BE2C (cell line): ENCODE measurements at regions not wholly inside any gene's neighbourhood (a gene's known extent, or its start where the extent isn't known, plus 50 kb on each side); places are given as distances from the start of the nearest gene placed in this dataset.

Source experiments
- DNase-seq: peaks from one replicate; pipeline ENCODE4 v3.0.0-alpha.2; 2020
- H3K27me3 ChIP-seq: fragments of 250-450 bp; sonication (Bioruptor Pico); 2 replicates; pipeline ENCODE4 v1.5.1; 2020; ENCODE audit warnings: mild to moderate bottlenecking
- H3K36me3 ChIP-seq: fragments of 250-450 bp; sonication (Bioruptor Pico); 2 replicates; pipeline ENCODE4 v1.5.1; 2020; ENCODE audit warnings: mild to moderate bottlenecking
- H3K4me1 ChIP-seq: fragments of 250-450 bp; sonication (Bioruptor Pico); 2 replicates; pipeline ENCODE4 v1.5.1; 2020
- H3K4me3 ChIP-seq: 2 replicates; pipeline ENCODE4 v1.5.1; 2011; ENCODE audit warnings: low read depth, low read length
- H3K9me3 ChIP-seq: fragments of 250-450 bp; sonication (Bioruptor Pico); 2 replicates; pipeline ENCODE4 v1.5.1; 2020
- TF ChIP-seq, protein P1 (sequence below): IDR thresholded peaks from 2 replicates; pipeline ENCODE4 v1.5.1; 2012; ENCODE audit warnings: mild to moderate bottlenecking, low read depth, low read length

DNA sequence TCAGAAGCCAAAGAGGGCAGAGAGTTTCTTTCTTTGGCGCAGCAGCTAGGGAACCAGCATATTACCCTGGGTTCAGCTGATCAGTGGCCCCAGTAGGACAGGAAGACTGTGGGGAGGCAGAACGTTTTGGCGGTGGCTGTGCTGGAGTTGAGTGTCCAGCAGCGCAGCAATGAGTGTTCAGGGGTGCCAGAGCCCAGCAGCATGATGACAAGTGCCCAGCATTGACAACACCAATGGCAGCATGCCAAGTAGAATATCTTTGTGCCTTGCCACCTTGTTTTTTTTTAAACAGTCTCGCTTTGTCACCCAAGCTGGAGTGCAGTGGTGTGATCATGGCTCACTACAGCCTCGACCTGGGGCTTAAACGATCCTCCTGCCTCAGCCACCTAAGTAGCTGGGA is 106.7 kb upstream of the CDC42BPA start:
- Histone ChIP-seq H3K27me3 (no peaks in the 10 kb centered on the region), H3K36me3 (no peaks in the 10 kb centered on the region), H3K4me3 (no peak overlapping the region), H3K4me1 (no peaks in the 10 kb centered on the region; the same call in 1 of the 2 replicates), H3K9me3 (no peaks in the 10 kb centered on the region)
- TF ChIP-seq, protein P1, sequence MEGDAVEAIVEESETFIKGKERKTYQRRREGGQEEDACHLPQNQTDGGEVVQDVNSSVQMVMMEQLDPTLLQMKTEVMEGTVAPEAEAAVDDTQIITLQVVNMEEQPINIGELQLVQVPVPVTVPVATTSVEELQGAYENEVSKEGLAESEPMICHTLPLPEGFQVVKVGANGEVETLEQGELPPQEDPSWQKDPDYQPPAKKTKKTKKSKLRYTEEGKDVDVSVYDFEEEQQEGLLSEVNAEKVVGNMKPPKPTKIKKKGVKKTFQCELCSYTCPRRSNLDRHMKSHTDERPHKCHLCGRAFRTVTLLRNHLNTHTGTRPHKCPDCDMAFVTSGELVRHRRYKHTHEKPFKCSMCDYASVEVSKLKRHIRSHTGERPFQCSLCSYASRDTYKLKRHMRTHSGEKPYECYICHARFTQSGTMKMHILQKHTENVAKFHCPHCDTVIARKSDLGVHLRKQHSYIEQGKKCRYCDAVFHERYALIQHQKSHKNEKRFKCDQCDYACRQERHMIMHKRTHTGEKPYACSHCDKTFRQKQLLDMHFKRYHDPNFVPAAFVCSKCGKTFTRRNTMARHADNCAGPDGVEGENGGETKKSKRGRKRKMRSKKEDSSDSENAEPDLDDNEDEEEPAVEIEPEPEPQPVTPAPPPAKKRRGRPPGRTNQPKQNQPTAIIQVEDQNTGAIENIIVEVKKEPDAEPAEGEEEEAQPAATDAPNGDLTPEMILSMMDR = no peak
- DNase-seq = no peak

DNA sequence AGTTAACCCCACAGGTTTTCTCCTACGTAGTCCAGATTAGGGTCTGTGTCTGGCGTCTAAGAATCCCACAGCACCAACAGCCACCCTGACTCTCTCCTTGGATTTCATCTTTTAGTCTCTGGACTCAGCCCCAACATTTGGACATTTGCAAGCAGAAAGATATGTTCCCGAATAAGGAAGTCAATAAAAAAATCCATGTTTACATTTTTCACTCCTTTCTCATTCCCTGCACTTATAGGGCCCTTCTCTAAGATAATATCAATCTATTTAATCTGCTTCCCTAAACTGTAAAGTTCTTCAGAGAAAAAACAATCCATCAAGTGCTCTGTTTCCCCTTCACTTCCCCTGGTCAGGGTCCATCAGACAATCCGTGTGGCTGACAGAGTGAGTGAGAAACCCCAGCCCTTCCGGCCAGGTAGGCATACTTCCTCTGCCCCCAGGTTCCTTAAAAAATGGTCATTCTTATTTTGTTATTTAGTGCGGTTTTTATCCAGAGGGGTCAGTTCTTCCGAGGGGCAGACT is 105.9 kb upstream of the CDC42BPA start:
- Histone ChIP-seq H3K4me3 (no peak overlapping the region), H3K9me3 (no peaks in the 10 kb centered on the region), H3K27me3 (no peaks in the 10 kb centered on the region), H3K36me3 (no peaks in the 10 kb centered on the region), H3K4me1 (no peaks in the 10 kb centered on the region; the same call in 1 of the 2 replicates)
- TF ChIP-seq, protein P1 = no peak
- DNase-seq = no peak

DNA sequence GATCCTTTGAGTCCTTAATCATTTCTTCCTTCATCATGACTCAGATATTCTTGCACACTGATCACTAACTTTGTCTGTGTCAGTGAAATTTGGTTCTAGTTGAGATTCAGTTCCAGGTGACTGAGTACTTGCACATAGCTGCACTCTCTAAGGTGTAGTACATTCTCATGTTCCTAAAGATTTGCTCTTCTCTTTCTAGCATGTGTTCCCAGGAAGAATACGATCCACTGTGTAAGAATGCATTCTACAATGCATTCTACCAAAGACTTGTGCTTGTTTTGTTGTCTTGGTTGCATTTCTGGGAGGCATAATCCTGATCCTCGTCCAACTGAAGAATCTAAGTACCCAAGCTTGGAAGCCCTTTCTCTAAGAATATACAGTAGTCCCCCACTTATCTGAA is 104.3 kb upstream of the CDC42BPA start:
- no peak overlapping the region for H3K4me3 ChIP-seq
- TF ChIP-seq, protein P1 = no peak
- H3K27me3 ChIP-seq = no peaks in the 10 kb centered on the region
- DNase-seq = no peak
- H3K9me3 ChIP-seq = no peaks in the 10 kb centered on the region
- no peaks in the 10 kb centered on the region; the same call in 1 of the 2 replicates for H3K4me1 ChIP-seq
- H3K36me3 ChIP-seq = no peaks in the 10 kb centered on the region

DNA sequence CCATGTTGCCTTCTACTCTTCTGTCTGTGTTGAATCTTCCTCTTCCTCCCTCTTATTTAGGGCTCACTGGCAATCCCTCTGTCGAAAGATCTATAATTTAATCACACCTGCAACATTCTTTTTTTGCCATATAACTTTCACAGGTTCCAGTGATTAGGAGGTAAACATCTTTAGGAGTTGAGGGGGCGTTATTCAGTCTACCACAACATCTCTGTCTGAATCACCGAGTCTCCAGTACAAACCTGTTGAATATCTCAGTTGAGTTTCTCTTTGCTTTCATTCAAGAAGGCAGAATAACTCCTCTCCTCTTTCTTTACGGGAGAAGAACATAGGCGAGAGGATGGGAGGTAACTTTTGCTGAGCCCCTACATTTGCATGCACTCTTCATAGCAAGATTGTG is 101.9 kb upstream of the CDC42BPA start:
- Histone ChIP-seq H3K4me1 (no peaks in the 10 kb centered on the region), H3K4me3 (no peak overlapping the region), H3K36me3 (no peaks in the 10 kb centered on the region), H3K9me3 (no peaks in the 10 kb centered on the region), H3K27me3 (no peaks in the 10 kb centered on the region)
- DNase-seq = no peak
- TF ChIP-seq, protein P1 = no peak

DNA sequence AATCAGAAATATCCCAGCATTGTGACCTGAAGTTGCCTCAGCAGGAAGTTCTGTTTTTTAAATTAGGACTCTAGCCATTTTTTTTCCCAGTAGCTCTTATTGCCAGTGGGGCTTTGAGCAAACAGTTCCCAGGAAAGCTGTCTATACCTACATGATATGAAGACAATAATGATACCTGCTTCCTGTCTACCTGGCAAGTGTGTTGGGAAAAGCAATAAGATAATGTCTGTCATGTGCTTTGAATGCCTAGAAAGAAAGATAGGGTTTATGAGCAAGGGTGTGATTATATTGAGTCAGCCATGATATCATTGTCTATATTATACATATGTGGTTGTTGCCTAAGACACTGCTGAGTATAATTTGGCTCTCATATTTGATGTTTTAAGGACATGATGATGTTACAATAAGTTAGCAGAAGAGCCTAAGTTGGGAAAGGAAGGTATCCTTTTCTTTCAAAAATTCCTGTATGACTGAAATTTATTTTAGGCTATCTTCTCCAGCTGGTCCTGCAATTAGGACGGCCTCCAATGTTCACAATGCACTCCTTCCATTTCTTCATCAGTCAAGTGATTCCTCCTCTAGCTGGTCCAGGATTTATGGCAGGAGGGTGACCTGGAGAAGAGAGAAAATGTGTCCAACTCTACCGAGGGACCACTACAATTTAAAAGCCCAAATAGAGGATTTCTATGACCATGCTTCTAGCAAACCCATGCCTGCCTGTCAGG is 99.6 kb upstream of the CDC42BPA start:
- Histone ChIP-seq H3K27me3 (no peaks in the 10 kb centered on the region), H3K4me3 (no peak overlapping the region), H3K36me3 (no peaks in the 10 kb centered on the region), H3K4me1 (no peaks in the 10 kb centered on the region), H3K9me3 (no peaks in the 10 kb centered on the region)
- TF ChIP-seq, protein P1 = no peak
- no peak for DNase-seq

DNA sequence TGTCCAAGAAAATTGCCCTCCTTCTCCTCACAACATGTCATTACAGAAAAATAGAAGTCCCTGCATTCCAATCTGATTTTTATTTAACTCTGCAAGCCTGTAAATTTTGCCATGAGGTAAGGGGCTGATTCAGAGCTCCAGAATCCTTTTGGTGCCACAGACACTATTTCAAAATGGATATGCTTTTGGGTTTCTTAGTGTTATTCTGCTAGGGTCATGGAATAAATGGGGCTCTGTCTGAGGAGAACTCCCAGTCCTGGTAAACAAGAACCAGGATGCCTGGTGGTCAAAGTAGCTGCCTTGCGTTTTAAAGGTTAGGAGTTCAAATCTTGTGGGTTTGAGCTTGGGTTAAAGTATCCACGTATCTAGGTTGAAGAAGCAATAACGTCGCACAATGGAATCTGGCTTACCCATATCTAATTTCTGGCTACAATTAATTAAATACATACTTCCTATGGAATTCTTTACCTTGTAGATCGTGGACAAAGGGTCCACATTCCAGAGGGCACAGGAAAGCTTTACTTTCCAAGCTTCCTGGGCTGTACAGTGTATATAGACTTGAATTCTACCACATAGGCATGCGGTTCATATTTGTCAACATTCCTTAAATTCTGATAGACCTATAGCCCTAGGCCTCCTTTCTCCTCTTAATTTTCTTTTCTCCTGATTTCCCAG is 98.0 kb upstream of the CDC42BPA start:
- H3K4me3 ChIP-seq = no peak overlapping the region
- H3K9me3 ChIP-seq = no peaks in the 10 kb centered on the region
- no peak for DNase-seq
- H3K36me3 ChIP-seq = no peaks in the 10 kb centered on the region
- no peaks in the 10 kb centered on the region for H3K4me1 ChIP-seq
- TF ChIP-seq, protein P1 = no peak
- H3K27me3 ChIP-seq = no peaks in the 10 kb centered on the region
